Prostate gland (tissue), 2 donors: ENCODE measurements at regions not wholly inside any gene's neighbourhood (a gene's known extent, or its start where the extent isn't known, plus 50 kb on each side); places are given as distances from the start of the nearest gene placed in this dataset.

Experiments used
- POLR2A ChIP-seq: fragments of 450-650 bp; IDR thresholded peaks from one replicate; pipeline ENCODE4 v1.6.1; 2016; ENCODE audit warnings: antibody characterized with exemption, mild to moderate bottlenecking
- POLR2AphosphoS5 ChIP-seq: sonication (generic); formaldehyde crosslinking; IDR thresholded peaks from one replicate; pipeline ENCODE4 v1.6.1; 2017; ENCODE audit warnings: antibody characterized with exemption
- TF ChIP-seq, protein P1 (sequence below), 4 experiments: fragments of 200-600 bp in 2 of 4; fragments of 450-650 bp in 2 of 4; sonication (generic) in 2 of 4; IDR thresholded peaks; 1 replicate in 3 of 4; 2 replicates in 1 of 4; pipeline ENCODE4 v1.5.1; 2016 to 2019; ENCODE audit warnings: antibody characterized with exemption in 4 of 4, mild to moderate bottlenecking in 2 of 4, moderate library complexity in 2 of 4

DNA sequence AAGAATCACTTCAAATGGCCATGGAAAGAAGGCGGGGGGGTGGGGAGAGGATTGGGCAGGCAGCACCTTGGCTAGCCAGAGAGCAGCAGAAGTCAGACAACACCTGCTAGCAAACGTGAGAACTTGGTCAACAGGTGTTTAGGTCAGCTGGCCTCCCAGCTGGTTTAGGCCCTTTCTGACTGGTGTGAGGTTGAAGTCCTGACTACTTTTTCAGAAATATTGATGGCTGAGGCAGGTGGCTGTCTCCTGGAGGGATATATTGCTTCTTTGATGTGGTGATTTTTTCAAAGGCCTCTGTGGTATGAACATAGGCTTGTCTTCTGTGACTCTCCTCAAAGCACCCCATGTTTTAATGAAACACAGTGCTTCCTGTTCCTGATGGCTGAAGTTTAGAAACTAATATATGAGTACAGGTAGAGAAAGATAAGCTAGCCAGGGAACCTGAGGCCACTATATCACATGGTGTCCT is 238.2 kb upstream of the SSTR1 start:
- TF ChIP-seq POLR2A (no peak), POLR2AphosphoS5 (no peak)
- TF ChIP-seq, protein P1, sequence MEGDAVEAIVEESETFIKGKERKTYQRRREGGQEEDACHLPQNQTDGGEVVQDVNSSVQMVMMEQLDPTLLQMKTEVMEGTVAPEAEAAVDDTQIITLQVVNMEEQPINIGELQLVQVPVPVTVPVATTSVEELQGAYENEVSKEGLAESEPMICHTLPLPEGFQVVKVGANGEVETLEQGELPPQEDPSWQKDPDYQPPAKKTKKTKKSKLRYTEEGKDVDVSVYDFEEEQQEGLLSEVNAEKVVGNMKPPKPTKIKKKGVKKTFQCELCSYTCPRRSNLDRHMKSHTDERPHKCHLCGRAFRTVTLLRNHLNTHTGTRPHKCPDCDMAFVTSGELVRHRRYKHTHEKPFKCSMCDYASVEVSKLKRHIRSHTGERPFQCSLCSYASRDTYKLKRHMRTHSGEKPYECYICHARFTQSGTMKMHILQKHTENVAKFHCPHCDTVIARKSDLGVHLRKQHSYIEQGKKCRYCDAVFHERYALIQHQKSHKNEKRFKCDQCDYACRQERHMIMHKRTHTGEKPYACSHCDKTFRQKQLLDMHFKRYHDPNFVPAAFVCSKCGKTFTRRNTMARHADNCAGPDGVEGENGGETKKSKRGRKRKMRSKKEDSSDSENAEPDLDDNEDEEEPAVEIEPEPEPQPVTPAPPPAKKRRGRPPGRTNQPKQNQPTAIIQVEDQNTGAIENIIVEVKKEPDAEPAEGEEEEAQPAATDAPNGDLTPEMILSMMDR (IDR thresholded peaks at IDR 0.05) = no peak
